ENCODE measurements at regions not wholly inside any gene's neighbourhood (a gene's known extent, or its start where the extent isn't known, plus 50 kb on each side); places are given as distances from the start of the nearest gene placed in this dataset.
"Not testable (repeated sequence)": the region's sequence is repeated elsewhere in the genome, so short reads cannot be mapped to it uniquely, and the experiment has no call there.

GRCh38 chr12:73009138-73009834 lies 737.1 kb downstream of the TRHDE start:
- not testable (repeated sequence) for H3K9me3 ChIP-seq (ENCODE audit: low read length); H3K27me3 ChIP-seq (ENCODE audit: insufficient read depth, low read depth, low read length); H3K4me2 ChIP-seq (ENCODE audit: low read length); H3F3A ChIP-seq (ENCODE audit: insufficient read depth, low read length, poor library complexity, severe bottlenecking); H3K9ac ChIP-seq (ENCODE audit: low read length); H2AFZ ChIP-seq (ENCODE audit: low read depth, low read length); H3K4me3 ChIP-seq (ENCODE audit: low read length); H4K20me1 ChIP-seq (ENCODE audit: insufficient read depth); H3K79me2 ChIP-seq (replicated peaks; ENCODE audit: insufficient read depth, low read length); H3K27ac ChIP-seq (ENCODE audit: low read length); H3K36me3 ChIP-seq (ENCODE audit: insufficient read depth, low read length); H3K9me2 ChIP-seq (ENCODE audit: insufficient read depth, low read length)

- Histone ChIP-seq H3K9ac (ENCODE audit: low read length) (no peak overlapping the region), H3K27me3 (ENCODE audit: insufficient read depth, low read depth, low read length) (no peaks in the 10 kb centered on the region), H3K36me3 (ENCODE audit: insufficient read depth, low read length) (no peaks in the 10 kb centered on the region), H2AFZ (ENCODE audit: low read depth, low read length) (no peak overlapping the region), H3F3A (ENCODE audit: insufficient read depth, low read length, poor library complexity, severe bottlenecking) (no peaks in the 10 kb centered on the region), H4K20me1 (ENCODE audit: insufficient read depth) (no peaks in the 10 kb centered on the region), H3K79me2 (replicated peaks; ENCODE audit: insufficient read depth, low read length) (no peaks in the 10 kb centered on the region), H3K4me3 (ENCODE audit: low read length) (no peak overlapping the region), H3K4me2 (ENCODE audit: low read length) (no peak overlapping the region), H3K27ac (ENCODE audit: low read length) (no peak overlapping the region), H3K9me2 (ENCODE audit: insufficient read depth, low read length) (no peaks in the 10 kb centered on the region), H3K9me3 (ENCODE audit: low read length) (no peaks in the 10 kb centered on the region)
- TF ChIP-seq MXI1 (conservative IDR thresholded peaks at IDR 0.05; ENCODE audit: poor library complexity, severe bottlenecking) (no peak), SMC3 (conservative IDR thresholded peaks at IDR 0.05; ENCODE audit: poor library complexity) (no peak)
Measured at GRCh38 chr12:73017981-73018380, 745.8 kb downstream of the TRHDE start.

GRCh38 chr12:73053893-73054292 lies 781.7 kb downstream of the TRHDE start:
- Histone ChIP-seq H3K9ac (ENCODE audit: low read length) (no peak overlapping the region), H3K27ac (ENCODE audit: low read length) (no peak overlapping the region), H3K9me3 (ENCODE audit: low read length) (no peaks in the 10 kb centered on the region), H3K4me3 (ENCODE audit: low read length) (no peak overlapping the region), H3K79me2 (replicated peaks; ENCODE audit: insufficient read depth, low read length) (no peaks in the 10 kb centered on the region), H3K27me3 (ENCODE audit: insufficient read depth, low read depth, low read length) (no peaks in the 10 kb centered on the region), H3K9me2 (ENCODE audit: insufficient read depth, low read length) (no peaks in the 10 kb centered on the region), H3F3A (ENCODE audit: insufficient read depth, low read length, poor library complexity, severe bottlenecking) (no peaks in the 10 kb centered on the region), H2AFZ (ENCODE audit: low read depth, low read length) (no peak overlapping the region), H3K36me3 (ENCODE audit: insufficient read depth, low read length) (no peaks in the 10 kb centered on the region), H4K20me1 (ENCODE audit: insufficient read depth) (no peaks in the 10 kb centered on the region), H3K4me2 (ENCODE audit: low read length) (no peak overlapping the region)
- TF ChIP-seq EZH2 (IDR thresholded peaks at IDR 0.05; ENCODE audit: borderline replicate concordance, insufficient read depth, low read length, poor library complexity, severe bottlenecking) (no peak), EP300 (conservative IDR thresholded peaks at IDR 0.05; ENCODE audit: poor library complexity, severe bottlenecking) (no peak), POLR2AphosphoS5 (IDR thresholded peaks at IDR 0.05) (no peak), SMC3 (conservative IDR thresholded peaks at IDR 0.05; ENCODE audit: poor library complexity) (no peak), REST (IDR thresholded peaks at IDR 0.05; ENCODE audit: borderline replicate concordance) (no peak), RAD21 (conservative IDR thresholded peaks at IDR 0.05) (no peak), CTCF (IDR thresholded peaks at IDR 0.05; ENCODE audit: poor library complexity, severe bottlenecking) (no peak), MXI1 (conservative IDR thresholded peaks at IDR 0.05; ENCODE audit: poor library complexity, severe bottlenecking) (no peak), TAF1 (IDR thresholded peaks at IDR 0.05; ENCODE audit: low read depth) (no peak)

All from neural cell (in vitro differentiated cells).